Loucy (cell line): ENCODE measurements at regions not wholly inside any gene's neighbourhood (a gene's known extent, or its start where the extent isn't known, plus 50 kb on each side); places are given as distances from the start of the nearest gene placed in this dataset.

Experiments
- EZH2phosphoT487 ChIP-seq: fragments of 200-600 bp; IDR thresholded peaks from 2 replicates; pipeline ENCODE4 v1.6.1; 2018; ENCODE audit warnings: antibody characterized with exemption, mild to moderate bottlenecking, moderate library complexity, borderline replicate concordance
- TF ChIP-seq, protein P1 (sequence below): fragments of 200-600 bp; sonication (generic); conservative IDR thresholded peaks from 2 replicates; pipeline ENCODE4 v1.5.1; 2014; ENCODE audit warnings: mild to moderate bottlenecking, antibody characterized with exemption, low read length

- TF ChIP-seq, protein P1, sequence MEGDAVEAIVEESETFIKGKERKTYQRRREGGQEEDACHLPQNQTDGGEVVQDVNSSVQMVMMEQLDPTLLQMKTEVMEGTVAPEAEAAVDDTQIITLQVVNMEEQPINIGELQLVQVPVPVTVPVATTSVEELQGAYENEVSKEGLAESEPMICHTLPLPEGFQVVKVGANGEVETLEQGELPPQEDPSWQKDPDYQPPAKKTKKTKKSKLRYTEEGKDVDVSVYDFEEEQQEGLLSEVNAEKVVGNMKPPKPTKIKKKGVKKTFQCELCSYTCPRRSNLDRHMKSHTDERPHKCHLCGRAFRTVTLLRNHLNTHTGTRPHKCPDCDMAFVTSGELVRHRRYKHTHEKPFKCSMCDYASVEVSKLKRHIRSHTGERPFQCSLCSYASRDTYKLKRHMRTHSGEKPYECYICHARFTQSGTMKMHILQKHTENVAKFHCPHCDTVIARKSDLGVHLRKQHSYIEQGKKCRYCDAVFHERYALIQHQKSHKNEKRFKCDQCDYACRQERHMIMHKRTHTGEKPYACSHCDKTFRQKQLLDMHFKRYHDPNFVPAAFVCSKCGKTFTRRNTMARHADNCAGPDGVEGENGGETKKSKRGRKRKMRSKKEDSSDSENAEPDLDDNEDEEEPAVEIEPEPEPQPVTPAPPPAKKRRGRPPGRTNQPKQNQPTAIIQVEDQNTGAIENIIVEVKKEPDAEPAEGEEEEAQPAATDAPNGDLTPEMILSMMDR = no peak
- TF ChIP-seq EZH2phosphoT487 = no peak
These were observed 169.8 kb downstream of the SAMD5 start for GRCh38 chr6:147678253-147678652.
